AG04450 (cell line): ENCODE measurements at regions not wholly inside any gene's neighbourhood (a gene's known extent, or its start where the extent isn't known, plus 50 kb on each side); places are given as distances from the start of the nearest gene placed in this dataset.

Experiments
- CTCF ChIA-PET: fragments of 300-600, 350-600 bp; formaldehyde crosslinking; extraction: SDS; loops from one replicate; lab custom pipeline; 2022; ENCODE audit warnings: antibody characterized with exemption, inconsistent platforms; lab: Charles Lee
- POLR2A ChIA-PET: fragments of 350-600 bp; formaldehyde crosslinking; extraction: SDS; loops from one replicate; lab custom pipeline; 2021; ENCODE audit warnings: antibody characterized with exemption, inconsistent platforms; lab: Yijun Ruan, JAX
- DNase-seq: peaks from one replicate; pipeline ENCODE4 v3.0.0-alpha.2; 2011; ENCODE audit warnings: low read depth, low spot score
- H3K27ac ChIP-seq: one replicate; pipeline ENCODE4 v1.5.1; 2012; ENCODE audit warnings: low read depth, low read length, control low read depth
- H3K27me3 ChIP-seq: one replicate; pipeline ENCODE4 v1.6.0; 2012; ENCODE audit warnings: low read length; ENCODE audit not compliant: control insufficient read depth, insufficient read depth
- H3K4me3 ChIP-seq: 2 replicates; pipeline ENCODE4 v1.5.1; 2011; ENCODE audit warnings: mild to moderate bottlenecking, low read depth, low read length, control low read depth
- H3K9me3 ChIP-seq: 2 replicates; pipeline ENCODE4 v1.5.1; 2012; ENCODE audit warnings: low read length; ENCODE audit not compliant: control insufficient read depth, insufficient read depth
- CTCF ChIP-seq: IDR thresholded peaks from 2 replicates; pipeline ENCODE4 v1.5.1; 2011; ENCODE audit warnings: low read depth, low read length, control low read depth, inconsistent platforms

GRCh38 chr1:230591678-230592077, 50.6 kb upstream of the COG2 start:
- POLR2A ChIA-PET, result no interaction called here
- Histone ChIP-seq H3K27ac (no peak overlapping the region), H3K27me3 (no peaks in the 10 kb centered on the region), H3K4me3 (no peak overlapping the region), H3K9me3 (no peaks in the 10 kb centered on the region)
- DNase-seq, result no peak
- CTCF ChIA-PET, result no interaction called here
- no peak for TF ChIP-seq CTCF

- no peak overlapping the region for H3K27ac ChIP-seq
- CTCF ChIA-PET, result no interaction called here
- no peaks in the 10 kb centered on the region for H3K9me3 ChIP-seq
- H3K27me3 ChIP-seq, result no peaks in the 10 kb centered on the region
- TF ChIP-seq CTCF, result no peak
- no peak overlapping the region for H3K4me3 ChIP-seq
- DNase-seq, result no peak
- POLR2A ChIA-PET, result no interaction called here
Measured at GRCh38 chr1:230589951-230590350, 52.3 kb upstream of the COG2 start.

GRCh38 chr1:230588323-230588746, 53.9 kb upstream of the COG2 start:
- Histone ChIP-seq H3K27ac (no peak overlapping the region), H3K27me3 (no peaks in the 10 kb centered on the region), H3K4me3 (no peak overlapping the region), H3K9me3 (no peaks in the 10 kb centered on the region)
- no peak for TF ChIP-seq CTCF
- ChIA-PET POLR2A (no interaction called here), CTCF (no interaction called here)
- no peak for DNase-seq

GRCh38 chr1:230587061-230587460, 55.2 kb upstream of the COG2 start:
- no peaks in the 10 kb centered on the region for H3K9me3 ChIP-seq
- H3K4me3 ChIP-seq, result no peak overlapping the region
- CTCF ChIA-PET, result no interaction called here
- no peak for TF ChIP-seq CTCF
- DNase-seq, result no peak
- no peaks in the 10 kb centered on the region for H3K27me3 ChIP-seq
- H3K27ac ChIP-seq, result no peak overlapping the region
- POLR2A ChIA-PET, result no interaction called here

- POLR2A ChIA-PET, result no interaction called here
Measured at GRCh38 chr1:230584660-230585059, 57.6 kb upstream of the COG2 start.

More at GRCh38 chr1:230584660-230585059, 57.6 kb upstream of the COG2 start:
- no peak for DNase-seq
- Histone ChIP-seq H3K9me3 (peaks cover 5% of the 10 kb centered on the region), H3K27ac (no peak overlapping the region), H3K4me3 (no peak overlapping the region), H3K27me3 (no peaks in the 10 kb centered on the region)
- CTCF ChIA-PET, result no interaction called here
- no peak for TF ChIP-seq CTCF
